ENCODE measurements at regions not wholly inside any gene's neighbourhood (a gene's known extent, or its start where the extent isn't known, plus 50 kb on each side); places are given as distances from the start of the nearest gene placed in this dataset.

DNA sequence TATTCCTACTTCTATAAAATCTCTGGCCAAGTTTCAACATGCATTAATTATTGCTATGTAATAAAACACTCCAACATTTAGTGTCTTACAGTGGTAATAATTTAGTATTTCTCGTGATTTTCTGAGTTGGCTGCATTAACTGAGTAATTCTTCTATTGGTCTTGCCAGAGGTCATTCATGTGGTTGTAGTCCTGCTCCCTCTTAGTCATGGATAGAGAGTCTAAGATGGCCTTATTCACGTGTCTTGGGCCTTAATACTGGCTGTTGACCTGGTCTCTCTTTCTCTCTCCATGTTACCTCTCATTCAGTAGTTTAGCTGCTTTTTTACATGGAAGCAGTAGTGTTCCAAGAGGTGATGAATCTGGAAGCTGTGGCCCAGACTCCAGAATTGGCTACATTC, 140.1 kb upstream of the ZBTB20 start:
- Histone ChIP-seq H3K23me2 (ENCODE audit: insufficient read length, low read depth, low read length, poor library complexity, severe bottlenecking) (no peaks in the 10 kb centered on the region), H3K4ac (ENCODE audit: low read depth, low read length) (no peak overlapping the region), H2BK120ac (ENCODE audit: low read depth, low read length, poor library complexity, severe bottlenecking) (no peak overlapping the region), H4K91ac (ENCODE audit: insufficient read length, low read depth, low read length) (no peak overlapping the region), H4K8ac (replicated peaks; ENCODE audit: insufficient read length, low read depth, low read length) (no peak overlapping the region), H3K23ac (ENCODE audit: insufficient read length, low read depth, low read length) (no peak overlapping the region), H3K79me1 (ENCODE audit: insufficient read depth, low read depth, low read length, poor library complexity, severe bottlenecking) (no peaks in the 10 kb centered on the region), H2AFZ (ENCODE audit: low read length) (no peak overlapping the region), H3K56ac (ENCODE audit: insufficient read length, low read depth, low read length) (no peak overlapping the region), H2BK15ac (ENCODE audit: low read depth, low read length) (no peak overlapping the region), H3K4me1 (ENCODE audit: insufficient read depth, low read length) (no peaks in the 10 kb centered on the region), H2AK5ac (ENCODE audit: insufficient read length, low read length) (no peak overlapping the region), H3K4me2 (ENCODE audit: insufficient read depth, insufficient read length, low read length) (no peak overlapping the region), H2BK12ac (ENCODE audit: insufficient read length, low read depth, low read length) (no peak overlapping the region), H4K20me1 (ENCODE audit: control insufficient read depth, insufficient read depth, insufficient read length) (no peaks in the 10 kb centered on the region), H3K79me2 (ENCODE audit: insufficient read depth, low read length) (no peaks in the 10 kb centered on the region), H3K14ac (ENCODE audit: insufficient read depth, low read length) (no peak overlapping the region), H3T11ph (ENCODE audit: low read length) (no peak overlapping the region), H3K27ac (ENCODE audit: insufficient read length, low read depth, low read length) (no peak overlapping the region), H3K27me3 (ENCODE audit: insufficient read depth, low read length) (no peaks in the 10 kb centered on the region), H3K18ac (ENCODE audit: insufficient read length, low read depth, low read length) (no peak overlapping the region), H3K9ac (ENCODE audit: extremely low read depth, insufficient read length, low read length) (no peak overlapping the region), H2BK5ac (ENCODE audit: insufficient read length, low read length) (no peak overlapping the region), H2BK20ac (ENCODE audit: low read depth, low read length, poor library complexity, severe bottlenecking) (no peak overlapping the region), H3K9me3 (ENCODE audit: control insufficient read depth, low read depth, low read length) (no peaks in the 10 kb centered on the region), H4K5ac (ENCODE audit: insufficient read length, low read depth, low read length) (no peak overlapping the region)
- Mint-ChIP-seq H3K4me1 (no peaks in the 10 kb centered on the region), H3K27ac (no peak overlapping the region; a peak in 1 of 7 replicates), H3K36me3 (ENCODE audit: insufficient read depth in 1 of 3, low read depth in 3 of 3) (no peaks in the 10 kb centered on the region; a peak in 1 of 7 replicates), H3K27me3 (ENCODE audit: low read depth) (no peaks in the 10 kb centered on the region), H3K9me3 (no peaks in the 10 kb centered on the region), H3K4me3 (no peak overlapping the region)
- no CpG with 5 or more reads among the region's 2 CpGs for WGBS (ENCODE audit: extremely low coverage, insufficient read length, low lambda C conversion rate)
- TF ChIP-seq, protein P1, sequence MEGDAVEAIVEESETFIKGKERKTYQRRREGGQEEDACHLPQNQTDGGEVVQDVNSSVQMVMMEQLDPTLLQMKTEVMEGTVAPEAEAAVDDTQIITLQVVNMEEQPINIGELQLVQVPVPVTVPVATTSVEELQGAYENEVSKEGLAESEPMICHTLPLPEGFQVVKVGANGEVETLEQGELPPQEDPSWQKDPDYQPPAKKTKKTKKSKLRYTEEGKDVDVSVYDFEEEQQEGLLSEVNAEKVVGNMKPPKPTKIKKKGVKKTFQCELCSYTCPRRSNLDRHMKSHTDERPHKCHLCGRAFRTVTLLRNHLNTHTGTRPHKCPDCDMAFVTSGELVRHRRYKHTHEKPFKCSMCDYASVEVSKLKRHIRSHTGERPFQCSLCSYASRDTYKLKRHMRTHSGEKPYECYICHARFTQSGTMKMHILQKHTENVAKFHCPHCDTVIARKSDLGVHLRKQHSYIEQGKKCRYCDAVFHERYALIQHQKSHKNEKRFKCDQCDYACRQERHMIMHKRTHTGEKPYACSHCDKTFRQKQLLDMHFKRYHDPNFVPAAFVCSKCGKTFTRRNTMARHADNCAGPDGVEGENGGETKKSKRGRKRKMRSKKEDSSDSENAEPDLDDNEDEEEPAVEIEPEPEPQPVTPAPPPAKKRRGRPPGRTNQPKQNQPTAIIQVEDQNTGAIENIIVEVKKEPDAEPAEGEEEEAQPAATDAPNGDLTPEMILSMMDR (conservative IDR thresholded peaks at IDR 0.05): no peak
- no peak for DNase-seq

Data from H9 (cell line).